ENCODE measurements at regions not wholly inside any gene's neighbourhood (a gene's known extent, or its start where the extent isn't known, plus 50 kb on each side); places are given as distances from the start of the nearest gene placed in this dataset.

DNA sequence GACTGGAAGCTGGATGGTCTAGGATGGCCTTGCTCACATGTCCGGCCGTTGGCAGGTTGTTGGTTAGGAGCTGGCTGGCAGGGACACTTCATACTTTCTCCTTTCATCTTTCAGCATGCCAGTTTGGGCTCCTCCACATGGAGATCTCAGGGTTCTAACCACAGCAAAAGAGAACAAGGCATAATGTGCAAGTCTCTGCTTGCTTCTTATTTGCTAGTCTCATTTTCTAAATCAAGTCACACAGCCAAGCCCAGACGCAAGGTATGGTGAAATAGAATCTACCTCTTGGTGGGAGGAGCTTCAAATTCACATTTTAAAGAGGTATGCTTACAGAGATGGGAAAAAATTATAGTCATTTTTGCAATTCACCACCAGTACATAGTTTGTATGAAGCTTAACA lies 69.1 kb upstream of the NAP1L1 start:
- TF ChIP-seq, protein P1, sequence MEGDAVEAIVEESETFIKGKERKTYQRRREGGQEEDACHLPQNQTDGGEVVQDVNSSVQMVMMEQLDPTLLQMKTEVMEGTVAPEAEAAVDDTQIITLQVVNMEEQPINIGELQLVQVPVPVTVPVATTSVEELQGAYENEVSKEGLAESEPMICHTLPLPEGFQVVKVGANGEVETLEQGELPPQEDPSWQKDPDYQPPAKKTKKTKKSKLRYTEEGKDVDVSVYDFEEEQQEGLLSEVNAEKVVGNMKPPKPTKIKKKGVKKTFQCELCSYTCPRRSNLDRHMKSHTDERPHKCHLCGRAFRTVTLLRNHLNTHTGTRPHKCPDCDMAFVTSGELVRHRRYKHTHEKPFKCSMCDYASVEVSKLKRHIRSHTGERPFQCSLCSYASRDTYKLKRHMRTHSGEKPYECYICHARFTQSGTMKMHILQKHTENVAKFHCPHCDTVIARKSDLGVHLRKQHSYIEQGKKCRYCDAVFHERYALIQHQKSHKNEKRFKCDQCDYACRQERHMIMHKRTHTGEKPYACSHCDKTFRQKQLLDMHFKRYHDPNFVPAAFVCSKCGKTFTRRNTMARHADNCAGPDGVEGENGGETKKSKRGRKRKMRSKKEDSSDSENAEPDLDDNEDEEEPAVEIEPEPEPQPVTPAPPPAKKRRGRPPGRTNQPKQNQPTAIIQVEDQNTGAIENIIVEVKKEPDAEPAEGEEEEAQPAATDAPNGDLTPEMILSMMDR (IDR thresholded peaks at IDR 0.05; ENCODE audit: poor library complexity, severe bottlenecking) = no peak
- TF ChIP-seq POLR2AphosphoS5 (IDR thresholded peaks at IDR 0.05) (no peak), MXI1 (conservative IDR thresholded peaks at IDR 0.05; ENCODE audit: poor library complexity, severe bottlenecking) (no peak)

All from neural cell (in vitro differentiated cells).